GM23338 (cell line): ENCODE measurements at regions not wholly inside any gene's neighbourhood (a gene's known extent, or its start where the extent isn't known, plus 50 kb on each side); places are given as distances from the start of the nearest gene placed in this dataset.

Source experiments
- ATAC-seq: fragments of 200-7000 bp; cut with Tn5 transposase; 3 replicates; pipeline ENCODE4 v1.9.1; 2020
- DNase-seq: peaks from one replicate; pipeline ENCODE4 v3.0.0-alpha.2; 2015; ENCODE audit warnings: low spot score
- H2AFZ ChIP-seq: fragments of 200-600 bp; sonication (generic); 2 replicates; pipeline ENCODE4 v1.8.0; 2016; ENCODE audit warnings: antibody characterized with exemption, mild to moderate bottlenecking, moderate library complexity
- H3F3A ChIP-seq: fragments of 200-600 bp; sonication (generic); replicated peaks from 2 replicates; pipeline ENCODE4 v1.8.0; 2017; ENCODE audit warnings: antibody characterized with exemption, mixed run types, low read depth
- H3K27ac ChIP-seq: fragments of 200-600 bp; sonication (generic); 2 replicates; pipeline ENCODE4 v1.6.1; 2016; ENCODE audit warnings: low read depth
- H3K27me3 ChIP-seq: fragments of 200-600 bp; sonication (generic); 2 replicates; pipeline ENCODE4 v1.8.0; 2016; ENCODE audit warnings: mild to moderate bottlenecking, mixed run types, moderate library complexity; ENCODE audit not compliant: insufficient read depth
- H3K36me3 ChIP-seq: fragments of 200-600 bp; sonication (generic); 2 replicates; pipeline ENCODE4 v1.8.0; 2016; ENCODE audit warnings: mild to moderate bottlenecking; ENCODE audit not compliant: insufficient read depth
- H3K4me1 ChIP-seq: fragments of 200-600 bp; sonication (generic); 2 replicates; pipeline ENCODE4 v1.8.0; 2016; ENCODE audit warnings: mild to moderate bottlenecking, moderate library complexity; ENCODE audit not compliant: insufficient read depth
- H3K4me2 ChIP-seq: fragments of 200-600 bp; sonication (generic); 2 replicates; pipeline ENCODE4 v1.7.1; 2017; ENCODE audit warnings: mixed run types
- H3K4me3 ChIP-seq: fragments of 200-600 bp; sonication (generic); 2 replicates; pipeline ENCODE4 v1.6.1; 2016; ENCODE audit warnings: mixed run types
- H3K79me2 ChIP-seq: fragments of 200-600 bp; sonication (generic); replicated peaks from 2 replicates; pipeline ENCODE4 v1.8.0; 2017; ENCODE audit warnings: mild to moderate bottlenecking; ENCODE audit not compliant: insufficient read depth
- H3K9me2 ChIP-seq: fragments of 200-600 bp; sonication (generic); 2 replicates; pipeline ENCODE4 v1.8.0; 2017; ENCODE audit not compliant: insufficient read depth
- H4K20me1 ChIP-seq: fragments of 200-600 bp; sonication (generic); replicated peaks from 2 replicates; pipeline ENCODE4 v1.8.0; 2017; ENCODE audit warnings: mild to moderate bottlenecking; ENCODE audit not compliant: insufficient read depth
- H3K27ac Mint-ChIP-seq: 2 replicates; pipeline ENCODE4 v1.8.0; 2020; ENCODE audit warnings: inconsistent platforms, mild to moderate bottlenecking, moderate library complexity, mixed read lengths
- H3K27me3 Mint-ChIP-seq: 3 replicates; pipeline ENCODE4 v1.8.0; 2022; ENCODE audit warnings: low read depth, mild to moderate bottlenecking, moderate library complexity, mixed read lengths, inconsistent platforms; ENCODE audit not compliant: insufficient read depth, poor library complexity
- H3K36me3 Mint-ChIP-seq: 3 replicates; pipeline ENCODE4 v1.8.0; 2021; ENCODE audit warnings: low read depth, mild to moderate bottlenecking, inconsistent platforms, moderate library complexity, mixed read lengths
- H3K4me1 Mint-ChIP-seq: 3 replicates; pipeline ENCODE4 v1.8.0; 2020; ENCODE audit warnings: mild to moderate bottlenecking, inconsistent platforms, mixed read lengths
- H3K4me3 Mint-ChIP-seq: 3 replicates; pipeline ENCODE4 v1.8.0; 2021; ENCODE audit warnings: moderate library complexity, mild to moderate bottlenecking, inconsistent platforms, mixed read lengths
- H3K9me3 Mint-ChIP-seq: 3 replicates; pipeline ENCODE4 v1.8.0; 2020; ENCODE audit warnings: moderate library complexity, mild to moderate bottlenecking, inconsistent platforms, mixed read lengths
- CREB1 ChIP-seq: fragments of 250-450 bp; sonication (Bioruptor Pico); IDR thresholded peaks from 2 replicates; pipeline ENCODE4 v1.5.0; 2020; ENCODE audit warnings: low read depth, mild to moderate bottlenecking, moderate library complexity
- CTCF ChIP-seq, 2 experiments: fragments of 200-600 bp in 1 of 2; sonication (generic) in 1 of 2; conservative IDR thresholded peaks; 2 replicates each; pipeline versions ENCODE4 v1.5.1 to v1.6.1; 2016 to 2017; ENCODE audit warnings: antibody characterized with exemption in 2 of 2, low read depth in 2 of 2, mild to moderate bottlenecking in 2 of 2, moderate library complexity in 1 of 2
- EZH2 ChIP-seq: fragments of 200-600 bp; sonication (generic); IDR thresholded peaks from one replicate; pipeline ENCODE4 v1.8.0; 2017; ENCODE audit warnings: antibody characterized with exemption, mild to moderate bottlenecking, low read depth; ENCODE audit not compliant: unreplicated experiment
- EZH2phosphoT487 ChIP-seq: fragments of 200-600 bp; sonication (generic); IDR thresholded peaks from one replicate; pipeline ENCODE4 v1.8.1; 2018; ENCODE audit warnings: antibody characterized with exemption; ENCODE audit not compliant: unreplicated experiment
- JUNB ChIP-seq: IDR thresholded peaks from one replicate; pipeline ENCODE4 v1.6.1; 2016; ENCODE audit warnings: antibody characterized with exemption; ENCODE audit not compliant: unreplicated experiment
- NANOG ChIP-seq: IDR thresholded peaks from 2 replicates; pipeline ENCODE4 v1.6.1; 2016; ENCODE audit warnings: antibody characterized with exemption, borderline replicate concordance
- POLR2AphosphoS5 ChIP-seq: IDR thresholded peaks from 2 replicates; pipeline ENCODE4 v1.6.1; 2016; ENCODE audit warnings: antibody characterized with exemption, low read depth
- REST ChIP-seq: IDR thresholded peaks from one replicate; pipeline ENCODE4 v1.6.1; 2018; ENCODE audit warnings: antibody characterized with exemption; ENCODE audit not compliant: unreplicated experiment
- STAT1 ChIP-seq: IDR thresholded peaks from one replicate; pipeline ENCODE4 v1.6.1; 2016; ENCODE audit warnings: antibody characterized with exemption; ENCODE audit not compliant: unreplicated experiment
- ZNF114 ChIP-seq: fragments of 250-450 bp; sonication (Bioruptor Pico); IDR thresholded peaks from 2 replicates; pipeline ENCODE4 v1.5.0; 2020; ENCODE audit warnings: mild to moderate bottlenecking, moderate library complexity
- ZNF331 ChIP-seq: fragments of 250-450 bp; sonication (Bioruptor Pico); IDR thresholded peaks from 2 replicates; pipeline ENCODE4 v1.5.0; 2020; ENCODE audit warnings: low read depth, mild to moderate bottlenecking, moderate library complexity
- ZNF462 ChIP-seq: fragments of 250-450 bp; sonication (Bioruptor Pico); IDR thresholded peaks from 2 replicates; pipeline ENCODE4 v1.5.0; 2020; ENCODE audit warnings: mild to moderate bottlenecking, moderate library complexity
- TF ChIP-seq, protein P1 (sequence below): IDR thresholded peaks from 2 replicates; pipeline ENCODE4 v1.6.1; 2016; ENCODE audit warnings: antibody characterized with exemption

GRCh38 chr5:67289763-67290521 is 93.3 kb upstream of the CD180 start:
- Histone ChIP-seq H3K4me1 (peaks cover 7% of the 10 kb centered on the region; the same call in 1 of the 2 replicates), H3K4me3 (no peak overlapping the region), H3K79me2 (no peaks in the 10 kb centered on the region), H3F3A (no peaks in the 10 kb centered on the region), H3K27me3 (no peaks in the 10 kb centered on the region), H3K27ac (no peak overlapping the region), H2AFZ (no peak overlapping the region), H4K20me1 (no peaks in the 10 kb centered on the region), H3K4me2 (no peak overlapping the region), H3K36me3 (no peaks in the 10 kb centered on the region), H3K9me2 (peaks cover 9% of the 10 kb centered on the region)
- no peak overlapping the region for H3K27ac Mint-ChIP-seq
- no peaks in the 10 kb centered on the region for H3K36me3 Mint-ChIP-seq
- H3K4me3 Mint-ChIP-seq = no peak overlapping the region
- no peak for TF ChIP-seq ZNF462 (CRISPR knock-in tag)
- TF ChIP-seq ZNF114 = no peak
- TF ChIP-seq STAT1 = no peak
- no peak for TF ChIP-seq ZNF331 (CRISPR knock-in tag)
- TF ChIP-seq, protein P1, sequence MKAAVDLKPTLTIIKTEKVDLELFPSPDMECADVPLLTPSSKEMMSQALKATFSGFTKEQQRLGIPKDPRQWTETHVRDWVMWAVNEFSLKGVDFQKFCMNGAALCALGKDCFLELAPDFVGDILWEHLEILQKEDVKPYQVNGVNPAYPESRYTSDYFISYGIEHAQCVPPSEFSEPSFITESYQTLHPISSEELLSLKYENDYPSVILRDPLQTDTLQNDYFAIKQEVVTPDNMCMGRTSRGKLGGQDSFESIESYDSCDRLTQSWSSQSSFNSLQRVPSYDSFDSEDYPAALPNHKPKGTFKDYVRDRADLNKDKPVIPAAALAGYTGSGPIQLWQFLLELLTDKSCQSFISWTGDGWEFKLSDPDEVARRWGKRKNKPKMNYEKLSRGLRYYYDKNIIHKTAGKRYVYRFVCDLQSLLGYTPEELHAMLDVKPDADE = no peak
- no peak for TF ChIP-seq CTCF (conservative IDR thresholded peaks at IDR 0.05; ENCODE audit: low read depth in 2 of 2)
- TF ChIP-seq CREB1 (CRISPR knock-in tag) = no peak
- no peak for TF ChIP-seq JUNB
- TF ChIP-seq POLR2AphosphoS5 = no peak
- TF ChIP-seq REST = no peak
- no peak for TF ChIP-seq EZH2
- TF ChIP-seq NANOG = no peak
- TF ChIP-seq EZH2phosphoT487 = no peak
- H3K9me3 Mint-ChIP-seq = no peaks in the 10 kb centered on the region
- DNase-seq (no peak), ATAC-seq (no peak)
- peaks cover 3% of the 10 kb centered on the region; the same call in 1 of the 3 replicates for H3K4me1 Mint-ChIP-seq
- no peaks in the 10 kb centered on the region for H3K27me3 Mint-ChIP-seq
